ENCODE measurements at regions not wholly inside any gene's neighbourhood (a gene's known extent, or its start where the extent isn't known, plus 50 kb on each side); places are given as distances from the start of the nearest gene placed in this dataset.
A peak's percentile ranks its signal among the peaks of the same experiment; 100 is the strongest.

DNA sequence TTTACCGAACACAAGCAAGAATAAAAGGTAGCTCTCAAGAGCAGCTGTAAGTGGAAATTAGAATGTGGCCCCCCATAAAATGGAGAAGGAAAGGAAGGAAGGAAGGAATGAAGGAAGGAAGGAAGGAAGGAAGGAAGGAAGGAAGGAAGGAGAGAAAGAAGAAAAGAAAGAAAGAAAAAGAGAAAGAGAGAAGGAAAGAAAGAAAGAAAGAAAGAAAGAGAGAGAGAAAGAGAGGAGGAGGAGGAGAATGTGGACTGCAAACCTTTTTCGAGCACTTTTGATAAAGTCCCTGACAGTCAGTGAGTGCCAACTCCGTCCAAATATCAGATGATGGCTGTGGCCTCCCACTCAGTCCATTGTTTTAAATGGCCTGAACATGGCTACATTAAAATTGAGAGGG is 53.8 kb upstream of the SNX2 start:
- DNase-seq (ENCODE audit: low read depth), result no peak

DNA sequence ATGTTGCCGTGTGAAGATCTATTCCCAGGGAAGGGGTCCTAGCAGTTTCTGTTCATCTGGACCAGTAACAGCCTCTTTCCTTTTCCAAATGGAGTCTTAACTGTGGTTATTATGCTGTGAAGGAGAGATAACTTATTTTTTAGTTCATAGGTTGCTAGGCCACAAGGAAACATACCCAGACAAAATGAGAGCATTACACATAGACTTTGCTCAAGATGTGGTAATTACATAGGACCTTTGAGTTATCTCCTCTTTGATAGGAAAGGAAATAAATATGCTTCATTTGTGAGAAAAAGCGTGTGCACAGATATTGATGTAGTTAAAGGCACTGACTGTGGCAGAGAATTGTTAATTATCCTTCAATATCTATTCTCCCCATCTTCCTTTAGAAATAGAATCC is 52.5 kb upstream of the SNX2 start:
- no peak for DNase-seq (ENCODE audit: low read depth)

DNA sequence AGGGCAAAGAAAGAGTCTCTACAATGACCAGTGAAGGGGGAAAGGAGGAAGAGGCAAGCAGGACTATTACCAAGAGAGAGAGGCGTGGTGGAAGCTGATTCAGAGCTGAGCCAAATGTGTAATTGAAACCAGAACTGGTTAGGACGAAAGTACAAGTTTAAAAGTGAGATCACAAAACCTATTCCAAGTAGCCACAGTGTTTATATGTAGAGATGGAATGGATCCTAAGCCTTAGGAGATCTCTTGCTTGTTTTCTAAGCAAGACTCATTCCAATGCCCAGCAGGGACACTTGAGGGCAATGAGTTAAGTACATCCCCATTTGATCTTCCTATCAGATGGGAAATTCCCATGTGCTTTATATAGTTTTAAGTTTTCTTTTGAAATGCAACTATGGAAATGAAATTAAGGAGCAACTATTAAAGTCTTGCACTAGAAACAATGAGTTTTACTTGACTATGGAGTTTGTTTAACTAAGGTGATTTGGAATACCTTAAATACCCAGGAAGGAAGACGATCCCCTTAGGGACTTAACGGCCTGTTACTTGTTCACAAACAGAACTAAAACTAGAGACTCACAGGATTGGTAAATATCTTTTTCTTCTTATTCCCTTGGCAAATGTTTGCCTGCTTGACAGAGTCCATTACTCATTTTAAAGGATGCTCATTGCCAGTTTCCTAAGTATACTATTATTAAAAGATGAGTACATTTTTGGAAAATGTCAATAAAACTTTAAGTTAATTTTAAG is 51.1 kb upstream of the SNX2 start:
- peak; percentile 35 for DNase-seq (ENCODE audit: low read depth)

All from non-pigmented ciliary epithelial cell (primary cell).